ENCODE measurements at regions not wholly inside any gene's neighbourhood (a gene's known extent, or its start where the extent isn't known, plus 50 kb on each side); places are given as distances from the start of the nearest gene placed in this dataset.

- TF ChIP-seq TAF1 (IDR thresholded peaks at IDR 0.05; ENCODE audit: low read depth) (no peak), EGR1 (IDR thresholded peaks at IDR 0.05) (no peak), REST (IDR thresholded peaks at IDR 0.05; ENCODE audit: low read depth) (no peak), MAX (IDR thresholded peaks at IDR 0.05) (no peak), RAD21 (IDR thresholded peaks at IDR 0.05; ENCODE audit: low read depth) (no peak), NFIC (IDR thresholded peaks at IDR 0.05) (no peak), TCF12 (IDR thresholded peaks at IDR 0.05; ENCODE audit: low read depth) (no peak), USF1 (IDR thresholded peaks at IDR 0.05) (no peak), FOXM1 (IDR thresholded peaks at IDR 0.05; ENCODE audit: borderline replicate concordance, low read depth) (no peak), ZBTB7A (IDR thresholded peaks at IDR 0.05; ENCODE audit: low read depth) (no peak)
Measured at GRCh38 chr16:59484833-59485516, 750.9 kb upstream of the GOT2 start.

- TF ChIP-seq TEAD4 (IDR thresholded peaks at IDR 0.05) (no peak), REST (IDR thresholded peaks at IDR 0.05; ENCODE audit: low read depth) (no peak), FOXM1 (IDR thresholded peaks at IDR 0.05; ENCODE audit: borderline replicate concordance, low read depth) (no peak), RAD21 (IDR thresholded peaks at IDR 0.05; ENCODE audit: low read depth) (no peak), CREB1 (IDR thresholded peaks at IDR 0.05; ENCODE audit: low read depth) (no peak), ZBTB7A (IDR thresholded peaks at IDR 0.05; ENCODE audit: low read depth) (no peak), CEBPB (IDR thresholded peaks at IDR 0.05) (no peak), USF1 (IDR thresholded peaks at IDR 0.05) (no peak), MAX (IDR thresholded peaks at IDR 0.05) (no peak), EP300 (IDR thresholded peaks at IDR 0.05; ENCODE audit: borderline replicate concordance) (no peak), NFIC (IDR thresholded peaks at IDR 0.05) (no peak), TAF1 (IDR thresholded peaks at IDR 0.05; ENCODE audit: low read depth) (no peak), YY1 (IDR thresholded peaks at IDR 0.05; ENCODE audit: low read depth) (no peak), EGR1 (IDR thresholded peaks at IDR 0.05) (no peak), TCF12 (IDR thresholded peaks at IDR 0.05; ENCODE audit: low read depth) (no peak)
Measured at GRCh38 chr16:59478838-59479237, 744.7 kb upstream of the GOT2 start.

GRCh38 chr16:59470556-59470955 lies 736.4 kb upstream of the GOT2 start:
- TF ChIP-seq YY1 (IDR thresholded peaks at IDR 0.05; ENCODE audit: low read depth) (no peak), REST (IDR thresholded peaks at IDR 0.05; ENCODE audit: low read depth) (no peak), FOXM1 (IDR thresholded peaks at IDR 0.05; ENCODE audit: borderline replicate concordance, low read depth) (no peak), TAF1 (IDR thresholded peaks at IDR 0.05; ENCODE audit: low read depth) (no peak), MAX (IDR thresholded peaks at IDR 0.05) (no peak), EP300 (IDR thresholded peaks at IDR 0.05; ENCODE audit: borderline replicate concordance) (no peak), EGR1 (IDR thresholded peaks at IDR 0.05) (no peak), NFIC (IDR thresholded peaks at IDR 0.05) (no peak), CEBPB (IDR thresholded peaks at IDR 0.05) (no peak), ZBTB7A (IDR thresholded peaks at IDR 0.05; ENCODE audit: low read depth) (no peak), USF1 (IDR thresholded peaks at IDR 0.05) (no peak)

- TF ChIP-seq REST (IDR thresholded peaks at IDR 0.05; ENCODE audit: low read depth), result no peak
- no peak for TF ChIP-seq FOXM1 (IDR thresholded peaks at IDR 0.05; ENCODE audit: borderline replicate concordance, low read depth)
- TF ChIP-seq YY1 (IDR thresholded peaks at IDR 0.05; ENCODE audit: low read depth), result no peak
- no peak for TF ChIP-seq CEBPB (IDR thresholded peaks at IDR 0.05)
- no peak for TF ChIP-seq EGR1 (IDR thresholded peaks at IDR 0.05)
- TF ChIP-seq RAD21 (IDR thresholded peaks at IDR 0.05; ENCODE audit: low read depth), result no peak
- TF ChIP-seq MAX (IDR thresholded peaks at IDR 0.05), result no peak
- no peak for TF ChIP-seq TAF1 (IDR thresholded peaks at IDR 0.05; ENCODE audit: low read depth)
- TF ChIP-seq EP300 (IDR thresholded peaks at IDR 0.05; ENCODE audit: borderline replicate concordance), result no peak
- no peak for TF ChIP-seq TEAD4 (IDR thresholded peaks at IDR 0.05)
- no peak for TF ChIP-seq CREB1 (IDR thresholded peaks at IDR 0.05; ENCODE audit: low read depth)
- no peak for TF ChIP-seq TCF12 (IDR thresholded peaks at IDR 0.05; ENCODE audit: low read depth)
- TF ChIP-seq ZBTB7A (IDR thresholded peaks at IDR 0.05; ENCODE audit: low read depth), result no peak
- TF ChIP-seq NFIC (IDR thresholded peaks at IDR 0.05), result no peak
- no peak for TF ChIP-seq USF1 (IDR thresholded peaks at IDR 0.05)
Measured at GRCh38 chr16:59469266-59469665, 735.1 kb upstream of the GOT2 start.
